22Rv1 (cell line): ENCODE measurements at regions not wholly inside any gene's neighbourhood (a gene's known extent, or its start where the extent isn't known, plus 50 kb on each side); places are given as distances from the start of the nearest gene placed in this dataset.

Experiments
- ZFX ChIP-seq: fragments of 450-650 bp; IDR thresholded peaks from 2 replicates; pipeline ENCODE4 v1.6.1; 2017; ENCODE audit warnings: antibody characterized with exemption, borderline replicate concordance
- TF ChIP-seq, protein P1 (sequence below): fragments of 450-650 bp; IDR thresholded peaks from 2 replicates; pipeline ENCODE4 v1.5.1; 2017; ENCODE audit warnings: mild to moderate bottlenecking

DNA sequence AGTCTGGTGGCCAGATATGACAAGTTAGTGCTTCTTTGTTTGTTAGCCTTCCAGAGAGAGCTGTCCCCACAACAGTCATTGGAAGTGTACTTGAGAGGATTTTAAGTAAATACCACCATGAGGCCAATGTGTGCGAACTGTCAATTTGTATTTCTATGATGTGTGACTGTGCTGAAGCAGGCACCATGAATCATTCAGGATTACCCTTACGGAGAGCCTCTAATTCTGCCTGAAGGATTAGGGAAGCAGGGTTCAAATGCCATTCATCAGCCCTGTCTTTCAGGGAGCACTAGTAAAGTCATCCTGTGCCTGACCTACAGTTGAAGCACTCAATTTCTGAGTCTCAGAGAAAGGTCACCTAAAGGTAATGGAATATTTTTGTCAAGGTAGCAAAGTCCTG lies 109.3 kb downstream of the GATA3 start:
- TF ChIP-seq, protein P1, sequence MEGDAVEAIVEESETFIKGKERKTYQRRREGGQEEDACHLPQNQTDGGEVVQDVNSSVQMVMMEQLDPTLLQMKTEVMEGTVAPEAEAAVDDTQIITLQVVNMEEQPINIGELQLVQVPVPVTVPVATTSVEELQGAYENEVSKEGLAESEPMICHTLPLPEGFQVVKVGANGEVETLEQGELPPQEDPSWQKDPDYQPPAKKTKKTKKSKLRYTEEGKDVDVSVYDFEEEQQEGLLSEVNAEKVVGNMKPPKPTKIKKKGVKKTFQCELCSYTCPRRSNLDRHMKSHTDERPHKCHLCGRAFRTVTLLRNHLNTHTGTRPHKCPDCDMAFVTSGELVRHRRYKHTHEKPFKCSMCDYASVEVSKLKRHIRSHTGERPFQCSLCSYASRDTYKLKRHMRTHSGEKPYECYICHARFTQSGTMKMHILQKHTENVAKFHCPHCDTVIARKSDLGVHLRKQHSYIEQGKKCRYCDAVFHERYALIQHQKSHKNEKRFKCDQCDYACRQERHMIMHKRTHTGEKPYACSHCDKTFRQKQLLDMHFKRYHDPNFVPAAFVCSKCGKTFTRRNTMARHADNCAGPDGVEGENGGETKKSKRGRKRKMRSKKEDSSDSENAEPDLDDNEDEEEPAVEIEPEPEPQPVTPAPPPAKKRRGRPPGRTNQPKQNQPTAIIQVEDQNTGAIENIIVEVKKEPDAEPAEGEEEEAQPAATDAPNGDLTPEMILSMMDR, result no peak
- TF ChIP-seq ZFX, result no peak
